Skin epidermis (tissue), 12 donors: ENCODE measurements at regions not wholly inside any gene's neighbourhood (a gene's known extent, or its start where the extent isn't known, plus 50 kb on each side); places are given as distances from the start of the nearest gene placed in this dataset.
"Not testable (repeated sequence)": the region's sequence is repeated elsewhere in the genome, so short reads cannot be mapped to it uniquely, and the experiment has no call there.

ENCODE experiments used
- H3K27ac ChIP-seq, 21 experiments: fragments of 200-600 bp; sonication (generic) in 11 of 21; one replicate each; pipeline ENCODE4 v1.5.0; 2020; ENCODE audit warnings: mild to moderate bottlenecking in 3 of 21, inconsistent platforms in 2 of 21, moderate library complexity in 2 of 21
- H3K4me3 ChIP-seq, 7 experiments: fragments of 200-600 bp; sonication (generic) in 2 of 7; one replicate each; pipeline ENCODE4 v1.5.0; 2020; ENCODE audit warnings: inconsistent platforms in 2 of 7, mild to moderate bottlenecking in 2 of 7, moderate library complexity in 1 of 7

GRCh38 chr1:223014142-223014873 lies 128.7 kb downstream of the TLR5 start:
- H3K27ac ChIP-seq = no peak overlapping the region
- no peak overlapping the region for H3K4me3 ChIP-seq

GRCh38 chr1:223016381-223016780 lies 126.7 kb downstream of the TLR5 start:
- Histone ChIP-seq H3K4me3 (no peak overlapping the region), H3K27ac (no peak overlapping the region)

GRCh38 chr1:223016890-223017289 lies 126.2 kb downstream of the TLR5 start:
- no peak overlapping the region for H3K27ac ChIP-seq
- H3K4me3 ChIP-seq = no peak overlapping the region

- Histone ChIP-seq H3K4me3 (no peak overlapping the region), H3K27ac (no peak overlapping the region)
Measured at GRCh38 chr1:223017291-223017690, 125.8 kb downstream of the TLR5 start.

- Histone ChIP-seq H3K27ac (no peak overlapping the region), H3K4me3 (no peak overlapping the region)
Measured at GRCh38 chr1:223018534-223018933, 124.5 kb downstream of the TLR5 start.

GRCh38 chr1:223019256-223019655 lies 123.8 kb downstream of the TLR5 start:
- Histone ChIP-seq H3K27ac (no peak overlapping the region), H3K4me3 (no peak overlapping the region)

GRCh38 chr1:223020770-223021169 lies 122.3 kb downstream of the TLR5 start:
- no peak overlapping the region for H3K4me3 ChIP-seq

GRCh38 chr1:223022641-223023473 lies 120.2 kb downstream of the TLR5 start:
- H3K4me3 ChIP-seq = no peak overlapping the region
- no peak overlapping the region for H3K27ac ChIP-seq

More at GRCh38 chr1:223020770-223021169, 122.3 kb downstream of the TLR5 start:
- no peak overlapping the region for H3K27ac ChIP-seq

- no peak overlapping the region for H3K4me3 ChIP-seq
- H3K27ac ChIP-seq = no peak overlapping the region
Measured at GRCh38 chr1:223023863-223024262, 119.2 kb downstream of the TLR5 start.

GRCh38 chr1:223024486-223024885 lies 118.6 kb downstream of the TLR5 start:
- not testable (repeated sequence) for H3K4me3 ChIP-seq, H3K27ac ChIP-seq

- not testable (repeated sequence) for H3K27ac ChIP-seq
Measured at GRCh38 chr1:223025190-223025734, 117.8 kb downstream of the TLR5 start.

GRCh38 chr1:223026639-223027038 lies 116.4 kb downstream of the TLR5 start:
- H3K27ac ChIP-seq, H3K4me3 ChIP-seq: not testable (repeated sequence)

More at GRCh38 chr1:223025190-223025734, 117.8 kb downstream of the TLR5 start:
- not testable (repeated sequence) for H3K4me3 ChIP-seq

- Histone ChIP-seq H3K27ac (no peak overlapping the region), H3K4me3 (no peak overlapping the region)
Measured at GRCh38 chr1:223029985-223030769, 112.9 kb downstream of the TLR5 start.

GRCh38 chr1:223030871-223031400 lies 112.1 kb downstream of the TLR5 start:
- Histone ChIP-seq H3K27ac (peak overlapping the region in 2 of 21 experiments; percentile 38 to 47), H3K4me3 (no peak overlapping the region)

GRCh38 chr1:223031733-223032601 lies 111.1 kb downstream of the TLR5 start:
- Histone ChIP-seq H3K4me3 (no peak overlapping the region), H3K27ac (peak overlapping the region in 3 of 21 experiments; percentile 7 to 47 (median 38))

GRCh38 chr1:223033658-223034057 lies 109.4 kb downstream of the TLR5 start:
- Histone ChIP-seq H3K27ac (no peak overlapping the region), H3K4me3 (no peak overlapping the region)

- no peak overlapping the region for H3K27ac ChIP-seq
- H3K4me3 ChIP-seq = no peak overlapping the region
Measured at GRCh38 chr1:223034270-223034798, 108.7 kb downstream of the TLR5 start.

- Histone ChIP-seq H3K27ac (no peak overlapping the region), H3K4me3 (no peak overlapping the region)
Measured at GRCh38 chr1:223035724-223036478, 107.1 kb downstream of the TLR5 start.
